A204.1 (cell line): ENCODE measurements at regions not wholly inside any gene's neighbourhood (a gene's known extent, or its start where the extent isn't known, plus 50 kb on each side); places are given as distances from the start of the nearest gene placed in this dataset.
"Not testable (repeated sequence)": the region's sequence is repeated elsewhere in the genome, so short reads cannot be mapped to it uniquely, and the experiment has no call there.

ENCODE experiments used
- FAIRE-seq: peaks from 2 replicates; lab custom pipeline; 2012; peaks lifted over from hg19 to GRCh38; lab: Jason Lieb, UNC

GRCh38 chr4:27075603-27076002, 215.0 kb downstream of the STIM2 start:
- FAIRE-seq: not testable (repeated sequence)

DNA sequence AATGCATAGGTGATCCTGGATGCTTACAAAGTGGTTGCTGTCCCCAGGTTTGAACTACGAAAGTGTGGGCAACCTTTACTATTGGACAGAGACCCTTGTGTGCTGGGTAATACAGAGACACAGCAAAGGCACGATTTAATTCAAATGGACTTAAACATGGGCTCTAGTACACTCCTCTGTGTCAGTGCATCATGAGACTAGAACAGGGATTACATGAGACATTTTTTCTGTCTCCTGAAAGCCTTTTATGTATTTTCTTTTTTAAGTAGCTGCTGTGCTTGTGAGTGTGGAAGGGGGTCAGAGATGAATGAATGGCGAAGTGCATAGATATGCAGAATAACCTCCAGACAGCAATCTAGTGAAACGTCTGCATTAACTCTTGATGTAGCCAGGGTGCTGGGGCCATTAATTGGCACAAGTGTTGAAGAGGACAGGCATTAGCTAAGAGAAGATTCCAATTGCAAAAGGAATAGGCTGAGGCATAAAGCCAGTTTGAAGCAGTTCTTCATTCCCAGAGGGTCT, 218.4 kb downstream of the STIM2 start:
- no peak for FAIRE-seq

DNA sequence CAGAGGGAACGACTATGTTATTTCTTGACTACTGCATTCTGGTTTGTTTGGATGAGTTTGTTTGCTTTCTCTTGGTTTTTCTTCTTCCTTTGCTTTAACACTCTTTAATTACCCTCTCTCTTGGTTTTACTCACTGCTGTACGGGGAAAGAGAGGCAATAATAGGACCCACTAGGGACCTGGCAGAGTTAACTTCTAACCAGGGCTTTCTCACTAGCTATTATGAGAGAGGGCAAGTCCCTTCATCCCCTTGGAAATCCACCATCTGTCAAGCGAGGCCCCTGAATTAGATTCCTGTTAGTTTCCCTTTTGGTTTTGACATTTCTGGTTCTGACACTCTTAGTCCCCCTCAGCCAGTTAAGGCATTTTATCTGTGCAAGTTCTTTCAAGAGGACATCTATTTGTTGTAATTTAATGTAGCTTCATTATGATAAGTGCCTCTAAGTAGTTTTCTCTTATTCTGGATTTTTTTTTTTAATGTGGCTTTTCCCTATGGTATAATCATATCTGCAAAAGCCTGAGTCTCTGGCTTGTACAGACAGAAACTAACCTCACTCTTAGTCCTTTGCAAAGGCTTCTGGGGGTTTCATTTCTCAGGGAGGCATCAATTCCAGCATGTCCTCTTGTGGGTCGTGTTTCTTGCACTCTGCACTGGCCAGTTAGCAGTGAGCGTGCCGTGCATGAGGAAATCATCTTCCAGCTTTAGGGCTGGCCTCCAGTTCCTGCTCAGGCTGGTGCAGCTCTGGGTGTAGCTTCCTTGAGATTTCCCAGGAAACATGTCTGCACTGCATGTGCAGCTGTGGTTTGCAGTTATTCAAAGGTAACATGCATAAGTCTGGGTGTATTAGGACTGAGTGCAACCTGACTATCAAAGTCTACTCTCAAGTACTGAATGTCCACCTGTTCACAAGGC, 221.3 kb downstream of the STIM2 start:
- no peak for FAIRE-seq

DNA sequence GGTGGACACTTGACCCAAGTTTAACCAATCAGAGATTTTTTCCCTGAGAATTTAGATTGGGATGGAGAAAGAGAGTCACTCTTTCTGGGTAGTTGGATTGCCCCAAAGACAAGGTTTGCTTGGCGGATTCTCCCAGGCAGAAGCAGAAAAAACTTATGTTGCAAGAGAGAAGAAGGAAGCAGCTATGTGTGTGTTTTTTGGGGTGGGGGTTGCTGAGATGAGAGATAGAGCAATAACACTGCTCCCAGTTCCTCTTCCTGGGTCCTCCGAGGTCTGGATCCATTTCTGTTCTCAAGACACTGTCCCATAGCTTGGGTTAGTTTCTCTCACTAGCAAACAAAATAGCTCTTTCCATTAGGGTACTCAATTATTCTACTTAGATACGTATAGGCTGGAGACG, 222.1 kb downstream of the STIM2 start:
- no peak for FAIRE-seq

DNA sequence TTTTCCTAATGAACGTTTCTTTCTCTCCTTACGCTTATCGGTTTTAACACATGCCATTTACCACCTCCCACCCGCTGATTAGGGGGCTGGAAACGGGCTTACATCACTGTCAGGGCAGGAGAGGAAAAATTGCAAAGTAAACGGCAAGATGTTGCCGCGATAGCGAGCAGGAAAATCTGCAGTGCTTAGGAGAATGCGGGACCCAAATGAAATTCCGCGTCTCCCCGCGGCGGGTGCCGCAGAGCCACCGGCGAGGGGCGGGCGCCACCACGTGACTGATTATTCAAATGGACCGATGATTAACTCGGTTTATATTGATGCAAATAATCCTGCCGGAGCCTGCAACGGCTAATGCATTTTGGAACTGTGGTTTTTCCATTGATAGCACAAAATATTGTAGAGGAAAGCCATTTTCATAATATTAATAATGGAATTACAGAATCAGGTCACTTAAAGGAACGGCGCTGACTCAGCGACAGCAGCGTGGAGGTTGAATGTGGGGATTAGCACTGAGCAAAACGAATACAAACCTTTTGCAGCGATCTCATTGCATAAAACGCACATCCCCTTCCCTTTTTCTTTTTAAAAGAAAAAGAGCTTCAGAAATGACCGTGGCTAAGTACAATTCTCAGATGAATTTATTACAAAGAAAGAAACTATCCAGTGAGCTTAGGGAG, 224.2 kb downstream of the STIM2 start:
- no peak for FAIRE-seq

DNA sequence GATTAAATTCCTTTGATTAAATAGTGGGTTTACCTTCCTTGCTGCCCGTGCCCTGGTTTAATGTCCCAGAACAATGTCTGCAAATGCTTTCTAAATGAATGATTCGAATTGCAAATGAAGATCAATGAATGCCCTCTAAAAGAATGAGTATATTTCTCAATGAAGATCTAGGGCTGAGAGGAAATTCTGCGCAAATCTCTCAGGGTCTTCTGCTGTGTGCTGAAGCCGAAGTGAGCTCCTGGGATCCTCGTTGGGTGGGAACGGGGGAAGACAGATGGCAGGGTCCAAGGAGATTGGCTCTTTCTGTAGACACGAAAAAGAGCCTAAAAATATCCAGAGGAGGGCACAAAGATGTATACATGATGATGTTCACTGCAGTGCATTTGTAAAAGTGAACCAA, 224.8 kb downstream of the STIM2 start:
- FAIRE-seq: no peak

DNA sequence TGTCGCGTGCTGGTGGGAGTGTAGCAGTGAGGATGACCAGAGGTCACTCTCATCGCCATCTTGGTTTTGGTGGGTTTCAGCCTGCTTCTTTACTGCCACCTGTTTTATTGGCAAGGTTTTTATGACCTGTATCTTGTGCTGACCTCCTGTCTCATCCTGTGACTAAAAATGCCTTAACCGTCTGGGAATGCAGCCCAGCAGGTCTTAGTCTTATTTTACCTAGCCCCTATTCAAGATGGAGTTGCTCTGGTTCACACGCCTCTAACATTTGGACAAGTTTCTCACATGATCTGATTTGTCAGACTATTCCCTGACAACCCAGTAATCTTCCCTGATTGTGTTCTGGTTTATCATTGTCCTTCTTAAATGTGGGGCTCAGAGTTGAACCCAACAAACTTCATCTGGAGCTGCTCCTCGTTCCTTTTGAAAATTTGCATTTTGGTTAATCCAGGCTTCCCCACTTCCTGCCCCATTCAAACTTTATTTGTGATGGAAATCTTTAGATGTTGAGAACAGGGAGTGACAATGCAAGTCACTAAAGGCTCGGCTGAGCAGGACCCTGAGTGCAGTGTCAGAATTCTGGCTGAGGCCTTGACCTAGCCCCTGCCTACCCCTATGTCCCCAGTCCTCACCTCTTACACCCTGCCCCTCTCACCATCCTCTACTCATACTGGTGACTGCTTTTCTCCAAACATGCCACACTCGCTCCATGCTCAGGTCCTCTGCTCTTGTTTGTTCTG, 226.8 kb downstream of the STIM2 start:
- FAIRE-seq: no peak

DNA sequence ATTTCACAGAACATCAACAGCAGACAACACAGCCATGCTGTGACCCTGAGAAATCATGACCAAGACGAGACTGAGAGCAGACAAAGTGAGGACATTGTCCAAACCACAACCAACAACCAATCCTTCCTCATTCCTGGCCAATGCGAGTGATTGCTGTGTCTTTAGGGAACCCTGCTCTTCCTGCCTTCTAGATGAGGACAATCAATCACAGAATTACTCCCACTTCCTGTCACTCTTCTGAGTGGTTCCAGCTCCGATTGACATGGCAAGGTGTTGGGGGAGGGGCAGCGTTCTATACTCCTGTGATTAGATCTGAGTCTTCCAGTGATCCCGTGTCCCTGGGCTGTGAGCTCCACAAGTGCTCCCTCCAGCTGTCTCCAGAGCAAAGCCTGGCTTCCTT, 227.8 kb downstream of the STIM2 start:
- no peak for FAIRE-seq

DNA sequence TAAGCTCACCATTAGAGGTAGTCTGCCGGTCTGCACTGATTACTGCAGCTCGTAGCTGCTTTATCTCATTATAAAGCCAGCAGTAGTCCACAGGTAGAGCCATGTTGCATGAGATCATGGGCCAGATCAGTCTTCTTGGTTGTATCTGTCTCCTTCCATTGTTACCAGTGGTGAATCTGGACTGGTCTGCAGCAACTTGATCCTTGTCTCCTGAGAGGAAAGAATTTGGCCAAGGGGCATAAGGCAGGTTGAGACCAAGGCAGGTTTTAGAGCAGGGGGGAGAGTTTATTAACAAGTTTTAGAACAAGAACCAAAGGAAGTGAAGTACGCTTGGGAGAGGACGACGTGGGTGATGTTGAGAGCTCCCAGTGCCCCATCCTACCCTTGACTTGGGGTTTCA, 228.5 kb downstream of the STIM2 start:
- FAIRE-seq: no peak

- no peak for FAIRE-seq
Observed at GRCh38 chr4:27090406-27090805, 229.8 kb downstream of the STIM2 start.

DNA sequence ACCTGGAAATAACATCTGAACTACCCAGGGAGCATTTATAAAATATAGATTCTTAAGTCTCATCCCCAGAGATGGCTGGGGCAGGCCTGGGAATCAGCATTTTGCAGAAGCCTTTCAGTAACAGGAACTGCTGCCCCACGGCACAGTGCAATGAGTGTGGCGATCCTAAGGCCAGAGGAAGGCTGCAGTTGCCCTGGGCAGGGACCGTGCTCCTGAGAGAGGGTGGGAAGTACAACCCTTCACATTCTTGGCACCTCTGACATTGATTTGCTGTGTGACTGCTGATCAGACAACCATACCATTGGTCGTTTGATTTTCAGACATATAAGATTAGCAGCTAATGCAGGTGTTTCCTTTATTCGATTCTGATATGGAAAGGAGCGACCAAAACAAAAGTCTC, 233.6 kb downstream of the STIM2 start:
- no peak for FAIRE-seq

GRCh38 chr4:27094783-27095182, 234.1 kb downstream of the STIM2 start:
- FAIRE-seq: no peak

DNA sequence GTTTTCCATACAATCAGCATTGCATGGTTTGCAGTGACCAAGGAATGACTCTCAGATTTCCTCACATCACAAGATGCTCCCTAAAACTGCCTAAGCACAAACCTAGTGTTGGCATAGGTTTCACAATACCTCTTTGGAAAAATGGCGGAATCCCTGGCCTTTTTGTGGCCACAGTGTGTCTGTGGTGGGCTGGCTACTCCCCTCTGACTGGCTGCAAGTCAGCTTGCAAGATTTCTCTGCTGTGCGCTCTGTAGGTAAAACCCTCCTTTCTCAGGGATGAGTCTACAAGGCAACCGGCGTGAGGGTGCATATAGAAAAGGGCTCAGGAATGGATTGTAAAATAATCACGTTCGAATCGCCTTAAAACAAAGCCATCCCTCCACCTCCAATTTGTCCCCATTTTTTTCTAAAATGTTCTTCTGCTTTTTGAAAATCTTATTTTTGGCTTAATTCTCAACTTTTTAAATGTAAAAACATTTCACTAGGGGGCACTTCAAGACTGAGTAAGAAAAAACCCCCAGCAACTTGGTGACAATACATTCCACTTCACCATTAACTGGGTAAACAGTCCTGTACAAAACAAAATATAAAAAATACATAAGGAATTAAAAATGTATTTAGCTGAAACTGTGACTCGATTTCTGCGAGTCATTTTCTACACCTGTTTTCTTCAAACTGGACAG, 235.6 kb downstream of the STIM2 start:
- FAIRE-seq: no peak

DNA sequence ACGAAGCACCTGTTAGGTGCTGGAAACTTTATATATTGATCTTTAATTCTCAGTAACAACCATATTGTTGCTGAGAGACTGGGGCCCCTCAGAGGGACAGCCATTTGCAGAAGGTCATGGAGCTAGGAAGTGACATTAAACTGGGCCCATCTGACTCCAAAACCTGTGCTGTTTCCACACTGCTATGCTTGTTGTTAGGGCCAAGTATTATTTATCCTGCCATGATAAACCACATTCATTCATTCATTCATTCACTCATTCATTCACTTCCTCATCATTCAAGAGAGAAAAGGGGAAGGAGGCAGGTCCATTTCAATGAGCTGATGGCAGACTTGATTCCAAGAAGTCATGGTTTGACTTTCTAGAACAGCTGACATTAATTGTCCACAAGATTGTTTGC, 237.4 kb downstream of the STIM2 start:
- FAIRE-seq: no peak

- FAIRE-seq: no peak
Observed at GRCh38 chr4:27100713-27101112, 240.1 kb downstream of the STIM2 start.

- FAIRE-seq: no peak
Observed at GRCh38 chr4:27101126-27101525, 240.5 kb downstream of the STIM2 start.

DNA sequence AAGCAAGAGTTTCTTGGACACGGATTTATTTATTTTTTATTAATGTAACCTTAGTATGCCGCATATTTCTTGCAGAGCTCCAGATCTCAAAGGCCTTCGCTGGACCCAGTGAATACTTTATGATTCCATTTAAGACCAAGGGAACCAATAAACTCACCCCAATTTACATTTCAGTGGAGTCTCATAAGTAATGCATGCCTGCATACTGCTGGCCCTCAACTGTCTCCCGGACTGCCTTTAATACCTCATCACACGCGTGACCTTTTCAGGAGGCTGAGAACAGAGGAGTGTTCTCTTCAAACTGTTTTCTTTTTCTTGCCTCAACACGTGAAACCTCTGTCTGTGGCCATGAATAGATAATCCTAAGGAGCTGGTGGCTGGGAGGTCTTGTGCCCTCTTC, 240.9 kb downstream of the STIM2 start:
- FAIRE-seq: no peak

DNA sequence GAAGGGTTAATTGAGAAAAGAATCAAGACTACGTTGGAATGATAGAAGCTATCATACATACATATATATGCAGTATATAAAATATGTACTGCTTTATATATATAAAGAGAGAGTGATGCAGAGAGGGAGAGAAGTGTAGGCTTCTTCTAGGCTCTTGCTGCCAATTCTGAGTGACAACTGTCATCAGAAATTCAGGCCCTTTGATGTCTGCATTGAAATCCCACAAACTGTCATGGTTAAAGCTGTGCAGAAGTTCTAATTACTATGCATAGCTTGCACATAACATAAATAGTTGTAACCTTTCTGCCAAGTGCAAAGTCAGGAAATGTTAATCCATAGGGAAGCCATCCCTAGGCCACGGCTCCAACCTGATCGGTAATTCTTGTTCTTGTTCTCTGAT, 251.0 kb downstream of the STIM2 start:
- no peak for FAIRE-seq

- no peak for FAIRE-seq
Observed at GRCh38 chr4:27112587-27112986, 251.9 kb downstream of the STIM2 start.

DNA sequence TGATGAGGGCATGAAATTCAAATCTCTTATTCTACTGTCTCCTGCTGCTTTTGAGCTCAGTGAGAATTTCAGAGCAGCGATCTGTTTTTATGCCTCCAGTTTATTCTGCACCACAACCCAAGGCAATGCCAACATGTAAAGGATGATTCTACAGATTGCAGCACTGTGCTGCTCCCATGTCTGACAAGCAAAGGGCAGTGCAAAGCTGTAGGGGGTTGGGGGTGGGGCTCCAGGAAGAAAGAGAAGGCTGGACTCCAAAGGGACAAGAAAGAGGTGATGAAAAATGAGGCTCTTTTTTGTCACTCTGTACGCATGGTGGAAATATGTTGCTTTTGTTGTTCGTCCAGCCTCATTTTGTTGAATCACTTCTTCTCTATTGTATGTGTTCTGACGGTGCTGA, 254.6 kb downstream of the STIM2 start:
- no peak for FAIRE-seq

DNA sequence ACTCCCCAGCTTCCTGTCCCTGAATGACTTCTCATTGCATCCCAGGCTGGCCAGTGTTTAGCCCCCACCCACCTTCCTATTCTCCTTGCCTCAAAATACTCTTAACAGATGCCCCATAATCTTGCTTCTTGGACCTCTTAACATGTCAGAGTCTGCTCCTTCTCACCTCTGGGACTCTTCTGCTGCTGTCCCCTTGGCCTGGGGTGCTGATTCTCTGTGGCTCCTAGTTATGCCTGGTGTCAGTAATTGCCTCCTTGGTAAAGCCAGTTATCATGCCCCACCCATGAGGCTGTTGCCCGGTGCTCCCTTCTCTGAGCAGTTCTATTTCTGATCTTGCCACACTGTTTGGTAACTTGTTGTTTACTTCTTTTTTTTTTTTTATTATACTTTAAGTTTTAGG, 256.8 kb downstream of the STIM2 start:
- no peak for FAIRE-seq

- no peak for FAIRE-seq
Observed at GRCh38 chr4:27119239-27119638, 258.6 kb downstream of the STIM2 start.
